ENCODE measurements at regions not wholly inside any gene's neighbourhood (a gene's known extent, or its start where the extent isn't known, plus 50 kb on each side); places are given as distances from the start of the nearest gene placed in this dataset.

GRCh38 chr2:194319222-194319992, 1337.6 kb upstream of the SLC39A10 start:
- FAIRE-seq: no peak
- no peaks in the 10 kb centered on the region for H3K4me1 ChIP-seq
- CTCF ChIA-PET: no interaction called here

GRCh38 chr2:194314042-194314441, 1343.0 kb upstream of the SLC39A10 start:
- no peak for TF ChIP-seq FOSL2 (IDR thresholded peaks at IDR 0.05)
- TF ChIP-seq FOSL2 (CRISPR knock-in tag; IDR thresholded peaks at IDR 0.05): no peak
- TF ChIP-seq USF2 (IDR thresholded peaks at IDR 0.05): no peak
- no peak for TF ChIP-seq CEBPB (IDR thresholded peaks at IDR 0.05)
- TF ChIP-seq EHF (CRISPR knock-in tag; IDR thresholded peaks at IDR 0.05): no peak
- TF ChIP-seq EHMT2 (IDR thresholded peaks at IDR 0.05; ENCODE audit: low read depth): no peak
- FAIRE-seq: no peak
- CTCF ChIA-PET: no interaction called here
- Histone ChIP-seq H3K9me3 (no peaks in the 10 kb centered on the region), H3K27ac (no peak overlapping the region), H3K4me3 (no peak overlapping the region), H3K4me2 (no peak overlapping the region), H3K4me1 (no peaks in the 10 kb centered on the region)
- 50% methylated on average over 3 of the region's 3 CpGs for WGBS (ENCODE audit: missing lambda C conversion rate)
- no peak for DNase-seq (ENCODE audit: low read depth in 1 of 2, low spot score in 1 of 2)
- no peak for ATAC-seq
- POLR2A ChIA-PET: no interaction called here

More at GRCh38 chr2:194319222-194319992, 1337.6 kb upstream of the SLC39A10 start:
- POLR2A ChIA-PET: no interaction called here
- DNase-seq (ENCODE audit: low read depth in 1 of 2, low spot score in 1 of 2) (peak in 1 of 2 experiments; percentile 31), ATAC-seq (peak in 1 of 2 experiments; percentile 65; a peak in 2 of 6 replicates)
- 40% methylated on average over 4 of the region's 4 CpGs for WGBS (ENCODE audit: missing lambda C conversion rate)
- Histone ChIP-seq H3K4me3 (no peak overlapping the region), H3K27ac (no peak overlapping the region), H3K9me3 (no peaks in the 10 kb centered on the region), H3K4me2 (no peak overlapping the region)
- TF ChIP-seq JUNB (IDR thresholded peaks at IDR 0.05): no peak
- TF ChIP-seq NPAS2 (CRISPR knock-in tag; IDR thresholded peaks at IDR 0.05; ENCODE audit: borderline replicate concordance): no peak
- no peak for TF ChIP-seq ZNF302 (CRISPR knock-in tag; IDR thresholded peaks at IDR 0.05)
- TF ChIP-seq ZC3H11A (IDR thresholded peaks at IDR 0.05): no peak
- TF ChIP-seq CTCF (IDR thresholded peaks at IDR 0.05): no peak
- TF ChIP-seq GATA3 (IDR thresholded peaks at IDR 0.05; ENCODE audit: borderline replicate concordance): no peak
- TF ChIP-seq ELK1 (IDR thresholded peaks at IDR 0.05; ENCODE audit: low read depth, low read length): no peak
- no peak for TF ChIP-seq KDM5A (IDR thresholded peaks at IDR 0.05)
- no peak for TF ChIP-seq EHF (CRISPR knock-in tag; IDR thresholded peaks at IDR 0.05)
- no peak for TF ChIP-seq EHMT2 (IDR thresholded peaks at IDR 0.05; ENCODE audit: low read depth)
- TF ChIP-seq FOXS1 (CRISPR knock-in tag; IDR thresholded peaks at IDR 0.05): no peak
- TF ChIP-seq KDM1A (IDR thresholded peaks at IDR 0.05; ENCODE audit: low read depth): no peak
- TF ChIP-seq HOXA7 (CRISPR knock-in tag; IDR thresholded peaks at IDR 0.05): no peak
- TF ChIP-seq MAFK (IDR thresholded peaks at IDR 0.05; ENCODE audit: partially characterized antibody): no peak
- TF ChIP-seq CHD2 (IDR thresholded peaks at IDR 0.05; ENCODE audit: low read length, partially characterized antibody): no peak
- no peak for TF ChIP-seq MAX (IDR thresholded peaks at IDR 0.05)
- TF ChIP-seq MYC (IDR thresholded peaks at IDR 0.05; ENCODE audit: borderline replicate concordance, low read length): no peak

- TF ChIP-seq NFE2L2 (conservative IDR thresholded peaks at IDR 0.05; ENCODE audit: low read length) (no peak), FOXS1 (CRISPR knock-in tag; IDR thresholded peaks at IDR 0.05) (no peak), CTCF (IDR thresholded peaks at IDR 0.05) (no peak), CHD2 (IDR thresholded peaks at IDR 0.05; ENCODE audit: low read length, partially characterized antibody) (no peak), E2F6 (IDR thresholded peaks at IDR 0.05; ENCODE audit: borderline replicate concordance, low read depth) (no peak)
- FAIRE-seq: no peak
- no peak for DNase-seq (ENCODE audit: low read depth in 1 of 2, low spot score in 1 of 2)
- Histone ChIP-seq H3K4me1 (no peaks in the 10 kb centered on the region), H3K9me3 (no peaks in the 10 kb centered on the region), H3K4me3 (no peak overlapping the region), H3K27ac (no peak overlapping the region), H3K4me2 (no peak overlapping the region)
- no peak for ATAC-seq
- CTCF ChIA-PET: no interaction called here
- POLR2A ChIA-PET: no interaction called here
Measured at GRCh38 chr2:194304191-194304590, 1352.8 kb upstream of the SLC39A10 start.
